Upper lobe of left lung (tissue), 6 donors: ENCODE measurements at regions not wholly inside any gene's neighbourhood (a gene's known extent, or its start where the extent isn't known, plus 50 kb on each side); places are given as distances from the start of the nearest gene placed in this dataset.
A peak's percentile ranks its signal among the peaks of the same experiment; 100 is the strongest.

Experiments
- ATAC-seq, 2 donors: fragments of 200-7000 bp; cut with Tn5 transposase; one replicate each; pipeline ENCODE4 v1.9.1; 2022; ENCODE audit warnings: mild to moderate bottlenecking in 2 of 2, moderate library complexity in 2 of 2; ENCODE audit not compliant: low FRiP score in 2 of 2
- DNase-seq, 2 donors: peaks; one replicate each; pipeline ENCODE4 v3.0.0-alpha.2; 2019 to 2020
- H3K27ac ChIP-seq, 4 donors: fragments of 200-600 bp; sonication (generic); one replicate each; pipeline ENCODE4 v1.5.1; 2016 to 2019
- H3K27me3 ChIP-seq, 4 donors: fragments of 200-600 bp; sonication (generic); one replicate each; pipeline ENCODE4 v1.5.1; 2017 to 2019
- H3K36me3 ChIP-seq, 4 donors: fragments of 200-600 bp; sonication (generic); one replicate each; pipeline ENCODE4 v1.5.1; 2016 to 2019
- H3K4me1 ChIP-seq, 4 donors: fragments of 200-600 bp; sonication (generic); one replicate each; pipeline ENCODE4 v1.5.1; 2018 to 2019
- H3K4me3 ChIP-seq, 4 donors: fragments of 200-600 bp; sonication (generic); one replicate each; pipeline ENCODE4 v1.5.1; 2017 to 2019; ENCODE audit warnings: mild to moderate bottlenecking in 2 of 4, moderate library complexity in 1 of 4
- H3K9me3 ChIP-seq, 4 donors: fragments of 200-600 bp; sonication (generic); one replicate each; pipeline ENCODE4 v1.5.1; 2018 to 2019
- CTCF ChIP-seq, 6 experiments: fragments of 450-650 bp in 4 of 6; fragments of 200-600 bp in 2 of 6; sonication (generic) in 2 of 6; IDR thresholded peaks; one replicate each; pipeline ENCODE4 v1.5.1; 2016 to 2019; ENCODE audit warnings: antibody characterized with exemption in 6 of 6
- EP300 ChIP-seq, 4 donors: sonication (generic); formaldehyde crosslinking; IDR thresholded peaks; one replicate each; pipeline ENCODE4 v1.5.1; 2017; ENCODE audit warnings: antibody characterized with exemption in 4 of 4, control low read depth in 2 of 4
- POLR2A ChIP-seq, 4 donors: fragments of 450-650 bp; IDR thresholded peaks; one replicate each; pipeline ENCODE4 v1.5.1; 2016 to 2017; ENCODE audit warnings: antibody characterized with exemption in 4 of 4, mild to moderate bottlenecking in 2 of 4
- POLR2AphosphoS5 ChIP-seq, 2 donors: sonication (generic); formaldehyde crosslinking; IDR thresholded peaks; one replicate each; pipeline ENCODE4 v1.5.1; 2017; ENCODE audit warnings: antibody characterized with exemption in 2 of 2
- WGBS, 2 donors: methylation state at CpG; one replicate each; pipeline ENCODE4 v1.1.5; 2017 to 2018; 5-methylcytosine and 5-hydroxymethylcytosine counted together
- donor health status: DM: no; HTN: no; CAD: no; lungs with moderate emphysema.
- donor health status: DM: no; HTN: yes; CAD: no; lungs with severe emphysema.

- no peaks in the 10 kb centered on the region for H3K27me3 ChIP-seq
- H3K36me3 ChIP-seq, result no peaks in the 10 kb centered on the region
- no peak overlapping the region for H3K4me3 ChIP-seq
- no peak for DNase-seq
- H3K4me1 ChIP-seq, result peaks cover 0 to 16% (median 4%) of the 10 kb centered on the region in 4 donors
- no peak overlapping the region for H3K27ac ChIP-seq
- WGBS, 2 donors, result 57 to 59% methylated on average over 14 to 16 of the region's 16 CpGs
- no peak for ATAC-seq
- no peaks in the 10 kb centered on the region for H3K9me3 ChIP-seq
- TF ChIP-seq POLR2AphosphoS5 (IDR thresholded peaks at IDR 0.05) (no peak), EP300 (IDR thresholded peaks at IDR 0.05) (no peak), CTCF (IDR thresholded peaks at IDR 0.05) (no peak), POLR2A (IDR thresholded peaks at IDR 0.05) (no peak)
Observed at GRCh38 chr17:73738751-73739575, 94.7 kb upstream of the SDK2 start.

- 41 to 44% methylated on average over 8 of the region's 8 CpGs for WGBS, 2 donors
- ATAC-seq, result no peak
Observed at GRCh38 chr17:73740370-73740769, 96.1 kb upstream of the SDK2 start.

GRCh38 chr17:73742948-73743381, 98.7 kb upstream of the SDK2 start:
- DNase-seq (peak in 1 of 2 donors; percentile 77), ATAC-seq (no peak)
- Histone ChIP-seq H3K27ac (no peak overlapping the region), H3K27me3 (no peaks in the 10 kb centered on the region), H3K4me1 (peaks cover 0 to 16% (median 3%) of the 10 kb centered on the region in 4 donors), H3K36me3 (no peaks in the 10 kb centered on the region), H3K4me3 (no peak overlapping the region), H3K9me3 (no peaks in the 10 kb centered on the region)
- TF ChIP-seq POLR2A (IDR thresholded peaks at IDR 0.05), result no peak
- no peak for TF ChIP-seq CTCF (IDR thresholded peaks at IDR 0.05)
- WGBS, 2 donors, result 57 to 59% methylated on average over 17 of the region's 17 CpGs

More at GRCh38 chr17:73740370-73740769, 96.1 kb upstream of the SDK2 start:
- no peak overlapping the region for H3K27ac ChIP-seq
- H3K9me3 ChIP-seq, result no peaks in the 10 kb centered on the region
- TF ChIP-seq CTCF (IDR thresholded peaks at IDR 0.05) (no peak), POLR2AphosphoS5 (IDR thresholded peaks at IDR 0.05) (no peak), POLR2A (IDR thresholded peaks at IDR 0.05) (no peak), EP300 (IDR thresholded peaks at IDR 0.05) (no peak)
- peak in 1 of 2 donors; percentile 30 for DNase-seq
- no peaks in the 10 kb centered on the region for H3K27me3 ChIP-seq
- H3K36me3 ChIP-seq, result no peaks in the 10 kb centered on the region
- no peak overlapping the region for H3K4me3 ChIP-seq
- H3K4me1 ChIP-seq, result peaks cover 0 to 16% (median 3%) of the 10 kb centered on the region in 4 donors

GRCh38 chr17:73743518-73744201, 99.4 kb upstream of the SDK2 start:
- 62 to 79% methylated on average over 8 of the region's 8 CpGs for WGBS, 2 donors
- Histone ChIP-seq H3K27me3 (no peaks in the 10 kb centered on the region), H3K4me1 (peaks cover 0 to 16% (median 3%) of the 10 kb centered on the region in 4 donors), H3K9me3 (no peaks in the 10 kb centered on the region), H3K36me3 (no peaks in the 10 kb centered on the region), H3K27ac (no peak overlapping the region), H3K4me3 (no peak overlapping the region)
- DNase-seq, result no peak
- ATAC-seq, result no peak
- no peak for TF ChIP-seq EP300 (IDR thresholded peaks at IDR 0.05)
- TF ChIP-seq CTCF (IDR thresholded peaks at IDR 0.05), result no peak
- TF ChIP-seq POLR2A (IDR thresholded peaks at IDR 0.05), result no peak
- no peak for TF ChIP-seq POLR2AphosphoS5 (IDR thresholded peaks at IDR 0.05)
